Activated CD4-positive, alpha-beta T cell treated with anti-CD3 and anti-CD28 coated beads for 24 hours (primary cell): ENCODE measurements at regions not wholly inside any gene's neighbourhood (a gene's known extent, or its start where the extent isn't known, plus 50 kb on each side); places are given as distances from the start of the nearest gene placed in this dataset.

Experiments
- DNase-seq, 2 donors: peaks; one replicate each; pipeline ENCODE4 v3.0.0-alpha.2; 2020; ENCODE audit warnings: low read depth in 2 of 2

- no peak for DNase-seq
These were observed 369.8 kb downstream of the TMEM232 start for GRCh38 chr5:110356677-110357076.

- no peak for DNase-seq
These were observed 367.2 kb downstream of the TMEM232 start for GRCh38 chr5:110359221-110359620.

GRCh38 chr5:110361471-110361870, 365.0 kb downstream of the TMEM232 start:
- no peak for DNase-seq

- DNase-seq = no peak
These were observed 364.2 kb downstream of the TMEM232 start for GRCh38 chr5:110362261-110362660.

GRCh38 chr5:110366716-110367115, 359.8 kb downstream of the TMEM232 start:
- DNase-seq = no peak
